Fibroblast of lung (primary cell): ENCODE measurements at regions not wholly inside any gene's neighbourhood (a gene's known extent, or its start where the extent isn't known, plus 50 kb on each side); places are given as distances from the start of the nearest gene placed in this dataset.

Experiments
- DNase-seq, 2 donors: peaks; one replicate each; pipeline versions ENCODE4 v3.0.0 to v3.0.0-alpha.2; 2010; ENCODE audit warnings: low read depth in 2 of 2
- H2AFZ ChIP-seq: 2 replicates; pipeline ENCODE4 v1.5.1; 2012; ENCODE audit warnings: low read length, control low read depth, inconsistent platforms
- H3K27ac ChIP-seq: 2 replicates; pipeline ENCODE4 v1.5.1; 2011; ENCODE audit warnings: low read length, control low read depth; ENCODE audit not compliant: insufficient read depth
- H3K27me3 ChIP-seq: 2 replicates; pipeline ENCODE4 v1.5.1; 2011; ENCODE audit warnings: mild to moderate bottlenecking, low read length; ENCODE audit not compliant: control insufficient read depth, insufficient read depth
- H3K36me3 ChIP-seq: 2 replicates; pipeline ENCODE4 v1.5.1; 2011; ENCODE audit warnings: low read length; ENCODE audit not compliant: control insufficient read depth, insufficient read depth
- H3K4me1 ChIP-seq: 2 replicates; pipeline ENCODE4 v1.5.1; 2011; ENCODE audit warnings: low read length; ENCODE audit not compliant: control insufficient read depth, insufficient read depth; ENCODE audit errors: extremely low read depth
- H3K4me2 ChIP-seq: 2 replicates; pipeline ENCODE4 v1.5.1; 2011; ENCODE audit warnings: low read length, control low read depth; ENCODE audit not compliant: insufficient read depth; ENCODE audit errors: extremely low read depth
- H3K4me3 ChIP-seq, 4 experiments: fragments of 200-600 bp in 1 of 4; sonication (generic) in 1 of 4; replicated peaks in 1 of 4; 2 replicates each; pipeline ENCODE4 v1.5.1; 2011 to 2016; ENCODE audit warnings: low read length in 4 of 4, low read depth in 3 of 4, mild to moderate bottlenecking in 3 of 4, control low read depth in 2 of 4, inconsistent platforms in 1 of 4, mixed read lengths in 1 of 4; ENCODE audit not compliant: insufficient read depth in 1 of 4; ENCODE audit errors: control extremely low read depth in 1 of 4
- H3K79me2 ChIP-seq: 2 replicates; pipeline ENCODE4 v1.5.1; 2012; ENCODE audit warnings: mild to moderate bottlenecking, low read length, inconsistent platforms; ENCODE audit not compliant: control insufficient read depth, insufficient read depth
- H3K9ac ChIP-seq: 2 replicates; pipeline ENCODE4 v1.5.1; 2011; ENCODE audit warnings: mild to moderate bottlenecking, low read length, control low read depth; ENCODE audit not compliant: insufficient read depth
- H3K9me3 ChIP-seq: 2 replicates; pipeline ENCODE4 v1.5.1; 2012; ENCODE audit warnings: low read depth, low read length; ENCODE audit not compliant: control insufficient read depth, insufficient read depth
- H4K20me1 ChIP-seq: 2 replicates; pipeline ENCODE4 v1.5.1; 2011; ENCODE audit warnings: low read length; ENCODE audit not compliant: control insufficient read depth, insufficient read depth; ENCODE audit errors: extremely low read depth
- CTCF ChIP-seq, 2 donors: IDR thresholded peaks in 1 of 2; conservative IDR thresholded peaks in 1 of 2; 1 replicate in 1 of 2; 2 replicates in 1 of 2; pipeline ENCODE4 v1.5.1; 2011 to 2012; ENCODE audit warnings: low read length in 2 of 2, control low read depth in 1 of 2, inconsistent platforms in 1 of 2, low read depth in 1 of 2, mild to moderate bottlenecking in 1 of 2
- EZH2 ChIP-seq: IDR thresholded peaks from 2 replicates; pipeline ENCODE4 v1.5.1; 2012; ENCODE audit warnings: low read length, control low read depth, mild to moderate bottlenecking; ENCODE audit errors: missing control alignments

DNA sequence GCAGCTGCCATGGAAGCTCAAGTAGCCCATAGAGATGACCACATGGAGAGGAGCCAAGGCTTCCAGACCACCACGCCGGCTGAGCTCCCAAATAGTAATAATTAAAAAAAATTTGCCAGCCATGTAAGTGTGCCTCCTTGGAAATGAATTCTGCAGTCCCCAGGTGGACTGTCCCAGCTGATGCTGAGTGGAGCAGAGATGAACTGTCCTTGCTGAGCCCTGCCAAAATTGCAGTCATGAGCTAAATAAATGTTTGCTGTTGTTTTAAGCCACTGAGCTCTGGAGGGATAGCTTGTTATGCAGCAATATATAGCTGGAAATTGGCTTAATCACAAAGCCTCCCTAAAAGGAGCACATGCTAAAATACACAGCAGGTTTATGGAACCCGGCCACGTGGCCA lies 55.6 kb upstream of the SNRPB2 start:
- H3K27me3 ChIP-seq: no peaks in the 10 kb centered on the region
- no peaks in the 10 kb centered on the region for H3K36me3 ChIP-seq
- no peak overlapping the region for H3K4me2 ChIP-seq
- TF ChIP-seq CTCF (conservative IDR thresholded peaks at IDR 0.05 in 1 of 2, IDR thresholded peaks at IDR 0.05 in 1 of 2; ENCODE audit: low read depth in 1 of 2, low read length in 2 of 2) (no peak), EZH2 (no peak)
- H4K20me1 ChIP-seq: no peaks in the 10 kb centered on the region
- H2AFZ ChIP-seq: no peak overlapping the region
- no peaks in the 10 kb centered on the region for H3K4me1 ChIP-seq
- DNase-seq: no peak
- no peaks in the 10 kb centered on the region for H3K79me2 ChIP-seq
- H3K9ac ChIP-seq: no peak overlapping the region
- no peak overlapping the region for H3K4me3 ChIP-seq
- no peaks in the 10 kb centered on the region for H3K9me3 ChIP-seq
- H3K27ac ChIP-seq: no peak overlapping the region

- H3K36me3 ChIP-seq: no peaks in the 10 kb centered on the region
- no peaks in the 10 kb centered on the region for H4K20me1 ChIP-seq
- no peak for DNase-seq
- H3K9ac ChIP-seq: no peak overlapping the region
- H3K4me2 ChIP-seq: no peak overlapping the region
- no peak overlapping the region for H3K27ac ChIP-seq
- H3K79me2 ChIP-seq: no peaks in the 10 kb centered on the region
- no peaks in the 10 kb centered on the region for H3K9me3 ChIP-seq
- no peak overlapping the region for H3K4me3 ChIP-seq
- H3K27me3 ChIP-seq: no peaks in the 10 kb centered on the region
- no peak for TF ChIP-seq CTCF (conservative IDR thresholded peaks at IDR 0.05 in 1 of 2, IDR thresholded peaks at IDR 0.05 in 1 of 2; ENCODE audit: low read depth in 1 of 2, low read length in 2 of 2)
- no peak for TF ChIP-seq EZH2
- no peaks in the 10 kb centered on the region for H3K4me1 ChIP-seq
- no peak overlapping the region for H2AFZ ChIP-seq
Measured at GRCh38 chr20:16672299-16672698, 57.5 kb upstream of the SNRPB2 start.

DNA sequence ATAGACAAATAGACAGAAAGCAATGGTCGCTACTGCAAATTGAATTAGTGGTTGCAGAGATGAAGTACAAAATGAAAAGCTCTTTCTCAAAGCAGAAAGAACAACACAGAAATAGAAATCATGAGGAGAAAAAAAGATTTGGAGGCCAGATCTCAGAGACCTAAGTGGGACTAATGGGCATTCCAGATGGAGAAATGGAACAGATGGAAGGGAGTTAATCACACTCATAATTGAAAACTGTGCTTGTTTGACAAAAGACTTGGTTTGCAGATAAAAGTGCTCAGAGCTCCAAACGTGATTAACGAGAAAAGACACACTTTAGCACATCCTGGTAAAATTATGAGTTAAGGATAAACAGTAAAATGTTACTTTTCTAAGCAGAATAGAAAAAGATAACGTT lies 58.1 kb upstream of the SNRPB2 start:
- Histone ChIP-seq H3K79me2 (no peaks in the 10 kb centered on the region), H4K20me1 (no peaks in the 10 kb centered on the region), H3K27ac (no peak overlapping the region), H3K4me3 (no peak overlapping the region), H3K27me3 (no peaks in the 10 kb centered on the region), H3K4me1 (no peaks in the 10 kb centered on the region), H3K9ac (no peak overlapping the region), H3K36me3 (no peaks in the 10 kb centered on the region), H3K4me2 (no peak overlapping the region), H2AFZ (no peak overlapping the region), H3K9me3 (no peaks in the 10 kb centered on the region)
- no peak for TF ChIP-seq EZH2
- TF ChIP-seq CTCF (conservative IDR thresholded peaks at IDR 0.05 in 1 of 2, IDR thresholded peaks at IDR 0.05 in 1 of 2; ENCODE audit: low read depth in 1 of 2, low read length in 2 of 2): no peak
- no peak for DNase-seq
